NB4 (cell line): ENCODE measurements at regions not wholly inside any gene's neighbourhood (a gene's known extent, or its start where the extent isn't known, plus 50 kb on each side); places are given as distances from the start of the nearest gene placed in this dataset.

ENCODE experiments used
- CTCF ChIP-seq: IDR thresholded peaks from one replicate; pipeline ENCODE4 v1.5.1; 2012; ENCODE audit warnings: low read depth, low read length
- POLR2A ChIP-seq: IDR thresholded peaks from 2 replicates; pipeline ENCODE4 v1.6.1; 2011; ENCODE audit warnings: mild to moderate bottlenecking; ENCODE audit not compliant: insufficient read length; ENCODE audit errors: extremely low read depth

GRCh38 chr14:54208751-54209150 lies 188.1 kb upstream of the CDKN3 start:
- TF ChIP-seq CTCF = no peak
- TF ChIP-seq POLR2A = no peak
